Activated T-helper 1 cell treated with anti-CD3 and anti-CD28 coated beads, Interleukin-12 subunit alpha, Interleukin-12 subunit beta, Interleukin-2, Interleukin-4 antibody, amounts not matched to agents 30 ng/mL and 10 ng/mL and 1 ng/mL, durations not matched to agents 14 hours and 24 hours and 36 hours (primary cell): ENCODE measurements at regions not wholly inside any gene's neighbourhood (a gene's known extent, or its start where the extent isn't known, plus 50 kb on each side); places are given as distances from the start of the nearest gene placed in this dataset.

Experiments used
- DNase-seq: peaks from one replicate; pipeline ENCODE4 v3.0.0; 2021; ENCODE audit warnings: low spot score
- H3K27ac Mint-ChIP-seq: one replicate; pipeline ENCODE4 v1.8.0; 2021; ENCODE audit warnings: mild to moderate bottlenecking, mixed read lengths
- H3K27me3 Mint-ChIP-seq: one replicate; pipeline ENCODE4 v1.8.0; 2022; ENCODE audit warnings: mild to moderate bottlenecking, moderate library complexity, mixed read lengths; ENCODE audit not compliant: insufficient read depth
- H3K36me3 Mint-ChIP-seq: one replicate; pipeline ENCODE4 v1.8.0; 2021; ENCODE audit warnings: low read depth, mixed read lengths
- H3K4me1 Mint-ChIP-seq: one replicate; pipeline ENCODE4 v1.8.0; 2021; ENCODE audit warnings: low read depth, mixed read lengths
- H3K4me3 Mint-ChIP-seq: one replicate; pipeline ENCODE4 v1.8.0; 2021; ENCODE audit warnings: mild to moderate bottlenecking, moderate library complexity, mixed read lengths
- H3K9me3 Mint-ChIP-seq: one replicate; pipeline ENCODE4 v1.8.0; 2021; ENCODE audit warnings: mixed read lengths
- intact Hi-C: fragments of 100-400 bp; cut with micrococcal nuclease; formaldehyde crosslinking; loops from one replicate; pipeline ENCODE4 v1.15.1; 2024

- H3K9me3 Mint-ChIP-seq = no peaks in the 10 kb centered on the region
- no peak for DNase-seq
- H3K36me3 Mint-ChIP-seq = no peaks in the 10 kb centered on the region
- no peak overlapping the region for H3K4me3 Mint-ChIP-seq
- H3K27ac Mint-ChIP-seq = no peak overlapping the region
- no peaks in the 10 kb centered on the region for H3K27me3 Mint-ChIP-seq
- intact Hi-C loops = no loop called here
- no peaks in the 10 kb centered on the region for H3K4me1 Mint-ChIP-seq
Observed at GRCh38 chr5:107099506-107099905, 571.2 kb downstream of the EFNA5 start.

GRCh38 chr5:107092695-107093094 is 578.0 kb downstream of the EFNA5 start:
- H3K27me3 Mint-ChIP-seq = no peaks in the 10 kb centered on the region
- DNase-seq = no peak
- no peaks in the 10 kb centered on the region for H3K9me3 Mint-ChIP-seq

GRCh38 chr5:107090506-107090905 is 580.2 kb downstream of the EFNA5 start:
- Mint-ChIP-seq H3K27ac (no peak overlapping the region), H3K9me3 (peaks cover 2% of the 10 kb centered on the region), H3K36me3 (no peaks in the 10 kb centered on the region), H3K4me1 (no peaks in the 10 kb centered on the region), H3K4me3 (no peak overlapping the region), H3K27me3 (no peaks in the 10 kb centered on the region)
- no peak for DNase-seq
- intact Hi-C loops = no loop called here

More at GRCh38 chr5:107092695-107093094, 578.0 kb downstream of the EFNA5 start:
- H3K36me3 Mint-ChIP-seq = no peaks in the 10 kb centered on the region
- no peak overlapping the region for H3K27ac Mint-ChIP-seq
- H3K4me3 Mint-ChIP-seq = no peak overlapping the region
- H3K4me1 Mint-ChIP-seq = no peaks in the 10 kb centered on the region
- intact Hi-C loops = no loop called here

GRCh38 chr5:107088907-107089306 is 581.8 kb downstream of the EFNA5 start:
- Mint-ChIP-seq H3K27ac (no peak overlapping the region), H3K4me3 (no peak overlapping the region), H3K27me3 (no peaks in the 10 kb centered on the region), H3K4me1 (no peaks in the 10 kb centered on the region), H3K9me3 (peaks cover 5% of the 10 kb centered on the region), H3K36me3 (no peaks in the 10 kb centered on the region)
- DNase-seq = no peak
- intact Hi-C loops = no loop called here

GRCh38 chr5:107085572-107085971 is 585.2 kb downstream of the EFNA5 start:
- Mint-ChIP-seq H3K9me3 (peaks cover 5% of the 10 kb centered on the region), H3K36me3 (no peaks in the 10 kb centered on the region), H3K4me3 (no peak overlapping the region), H3K4me1 (no peaks in the 10 kb centered on the region), H3K27ac (no peak overlapping the region), H3K27me3 (no peaks in the 10 kb centered on the region)
- intact Hi-C loops = no loop called here
- no peak for DNase-seq

- no peak overlapping the region for H3K27ac Mint-ChIP-seq
- no peaks in the 10 kb centered on the region for H3K4me1 Mint-ChIP-seq
- no peaks in the 10 kb centered on the region for H3K36me3 Mint-ChIP-seq
- no peaks in the 10 kb centered on the region for H3K9me3 Mint-ChIP-seq
- DNase-seq = no peak
- no peaks in the 10 kb centered on the region for H3K27me3 Mint-ChIP-seq
- no peak overlapping the region for H3K4me3 Mint-ChIP-seq
- intact Hi-C loops = no loop called here
Observed at GRCh38 chr5:107074996-107075395, 595.7 kb downstream of the EFNA5 start.

- H3K27me3 Mint-ChIP-seq = no peaks in the 10 kb centered on the region
- no peaks in the 10 kb centered on the region for H3K4me1 Mint-ChIP-seq
- H3K36me3 Mint-ChIP-seq = no peaks in the 10 kb centered on the region
- no peaks in the 10 kb centered on the region for H3K9me3 Mint-ChIP-seq
- intact Hi-C loops = no loop called here
- no peak overlapping the region for H3K27ac Mint-ChIP-seq
- no peak overlapping the region for H3K4me3 Mint-ChIP-seq
- DNase-seq = no peak
Observed at GRCh38 chr5:107072967-107073366, 597.8 kb downstream of the EFNA5 start.

- no peaks in the 10 kb centered on the region for H3K9me3 Mint-ChIP-seq
- no peaks in the 10 kb centered on the region for H3K27me3 Mint-ChIP-seq
- DNase-seq = no peak
- no peaks in the 10 kb centered on the region for H3K36me3 Mint-ChIP-seq
- intact Hi-C loops = no loop called here
- H3K4me3 Mint-ChIP-seq = no peak overlapping the region
- no peak overlapping the region for H3K27ac Mint-ChIP-seq
- H3K4me1 Mint-ChIP-seq = no peaks in the 10 kb centered on the region
Observed at GRCh38 chr5:107072440-107072839, 598.3 kb downstream of the EFNA5 start.

GRCh38 chr5:107068782-107069181 is 602.0 kb downstream of the EFNA5 start:
- intact Hi-C loops = no loop called here
- Mint-ChIP-seq H3K4me1 (no peaks in the 10 kb centered on the region), H3K9me3 (no peaks in the 10 kb centered on the region), H3K27me3 (no peaks in the 10 kb centered on the region), H3K36me3 (no peaks in the 10 kb centered on the region), H3K4me3 (no peak overlapping the region), H3K27ac (no peak overlapping the region)
- DNase-seq = no peak

GRCh38 chr5:107067395-107067794 is 603.3 kb downstream of the EFNA5 start:
- no peak for DNase-seq
- H3K4me3 Mint-ChIP-seq = no peak overlapping the region
- H3K27ac Mint-ChIP-seq = no peak overlapping the region
- no peaks in the 10 kb centered on the region for H3K27me3 Mint-ChIP-seq
- no peaks in the 10 kb centered on the region for H3K9me3 Mint-ChIP-seq
- no peaks in the 10 kb centered on the region for H3K4me1 Mint-ChIP-seq
- H3K36me3 Mint-ChIP-seq = no peaks in the 10 kb centered on the region
- intact Hi-C loops = no loop called here

GRCh38 chr5:107063511-107063910 is 607.2 kb downstream of the EFNA5 start:
- intact Hi-C loops = no loop called here
- Mint-ChIP-seq H3K27ac (no peak overlapping the region), H3K4me3 (no peak overlapping the region), H3K36me3 (no peaks in the 10 kb centered on the region), H3K27me3 (no peaks in the 10 kb centered on the region), H3K4me1 (no peaks in the 10 kb centered on the region), H3K9me3 (no peaks in the 10 kb centered on the region)
- DNase-seq = no peak

- Mint-ChIP-seq H3K4me1 (no peaks in the 10 kb centered on the region), H3K27ac (no peak overlapping the region), H3K4me3 (no peak overlapping the region), H3K9me3 (no peaks in the 10 kb centered on the region), H3K27me3 (no peaks in the 10 kb centered on the region), H3K36me3 (no peaks in the 10 kb centered on the region)
- intact Hi-C loops = no loop called here
- DNase-seq = no peak
Observed at GRCh38 chr5:107058803-107059202, 611.9 kb downstream of the EFNA5 start.

- intact Hi-C loops = no loop called here
- Mint-ChIP-seq H3K36me3 (no peaks in the 10 kb centered on the region), H3K9me3 (no peaks in the 10 kb centered on the region), H3K4me3 (no peak overlapping the region), H3K27me3 (no peaks in the 10 kb centered on the region), H3K4me1 (no peaks in the 10 kb centered on the region), H3K27ac (no peak overlapping the region)
- DNase-seq = no peak
Observed at GRCh38 chr5:107058235-107058634, 612.5 kb downstream of the EFNA5 start.

GRCh38 chr5:107056278-107056677 is 614.5 kb downstream of the EFNA5 start:
- Mint-ChIP-seq H3K4me1 (no peaks in the 10 kb centered on the region), H3K36me3 (no peaks in the 10 kb centered on the region), H3K4me3 (no peak overlapping the region), H3K27ac (no peak overlapping the region), H3K27me3 (no peaks in the 10 kb centered on the region), H3K9me3 (no peaks in the 10 kb centered on the region)
- intact Hi-C loops = no loop called here
- no peak for DNase-seq
